ENCODE measurements at regions not wholly inside any gene's neighbourhood (a gene's known extent, or its start where the extent isn't known, plus 50 kb on each side); places are given as distances from the start of the nearest gene placed in this dataset.

DNA sequence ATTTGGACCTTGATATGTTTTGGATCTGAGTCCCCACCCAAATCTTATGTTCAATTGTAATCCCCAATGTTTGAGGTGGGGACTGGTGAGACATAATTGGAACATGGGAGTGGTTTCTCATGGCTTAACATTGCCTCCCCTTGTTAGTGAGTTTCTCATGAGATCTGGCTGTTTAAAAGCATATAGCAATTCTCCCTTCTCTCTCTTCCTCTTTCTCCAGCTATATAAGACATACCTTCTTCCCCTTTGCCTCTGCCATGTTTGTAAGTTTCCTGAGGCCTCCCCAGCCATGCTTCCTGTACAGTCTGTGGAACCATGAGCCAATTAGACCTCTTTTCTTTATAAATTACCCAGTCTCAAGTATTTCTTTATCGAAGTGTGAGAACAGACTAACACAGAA lies 692.4 kb downstream of the KCNT2 start:
- H3K27me3 ChIP-seq, result no peaks in the 10 kb centered on the region
- intact Hi-C loops (cut with DNase I; ENCODE audit: low total_unique reads) (no loop called here), in situ Hi-C loops (cut with MboI; ENCODE audit: low sequenced_read_pairs in 4 of 4) (no loop called here)
- no peaks in the 10 kb centered on the region for H3K4me1 ChIP-seq
- no peak for ATAC-seq
- DNase-seq, result no peak
- no peak overlapping the region for H3K4me3 ChIP-seq
- no peaks in the 10 kb centered on the region for H3K9me3 ChIP-seq
- no peak for TF ChIP-seq POLR2A (IDR thresholded peaks at IDR 0.05)
- TF ChIP-seq, protein P1, sequence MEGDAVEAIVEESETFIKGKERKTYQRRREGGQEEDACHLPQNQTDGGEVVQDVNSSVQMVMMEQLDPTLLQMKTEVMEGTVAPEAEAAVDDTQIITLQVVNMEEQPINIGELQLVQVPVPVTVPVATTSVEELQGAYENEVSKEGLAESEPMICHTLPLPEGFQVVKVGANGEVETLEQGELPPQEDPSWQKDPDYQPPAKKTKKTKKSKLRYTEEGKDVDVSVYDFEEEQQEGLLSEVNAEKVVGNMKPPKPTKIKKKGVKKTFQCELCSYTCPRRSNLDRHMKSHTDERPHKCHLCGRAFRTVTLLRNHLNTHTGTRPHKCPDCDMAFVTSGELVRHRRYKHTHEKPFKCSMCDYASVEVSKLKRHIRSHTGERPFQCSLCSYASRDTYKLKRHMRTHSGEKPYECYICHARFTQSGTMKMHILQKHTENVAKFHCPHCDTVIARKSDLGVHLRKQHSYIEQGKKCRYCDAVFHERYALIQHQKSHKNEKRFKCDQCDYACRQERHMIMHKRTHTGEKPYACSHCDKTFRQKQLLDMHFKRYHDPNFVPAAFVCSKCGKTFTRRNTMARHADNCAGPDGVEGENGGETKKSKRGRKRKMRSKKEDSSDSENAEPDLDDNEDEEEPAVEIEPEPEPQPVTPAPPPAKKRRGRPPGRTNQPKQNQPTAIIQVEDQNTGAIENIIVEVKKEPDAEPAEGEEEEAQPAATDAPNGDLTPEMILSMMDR (IDR thresholded peaks at IDR 0.05 in 4 of 5, conservative IDR thresholded peaks at IDR 0.05 in 1 of 5), result no peak
- no peak overlapping the region for H3K27ac ChIP-seq
- H3K36me3 ChIP-seq, result no peaks in the 10 kb centered on the region

DNA sequence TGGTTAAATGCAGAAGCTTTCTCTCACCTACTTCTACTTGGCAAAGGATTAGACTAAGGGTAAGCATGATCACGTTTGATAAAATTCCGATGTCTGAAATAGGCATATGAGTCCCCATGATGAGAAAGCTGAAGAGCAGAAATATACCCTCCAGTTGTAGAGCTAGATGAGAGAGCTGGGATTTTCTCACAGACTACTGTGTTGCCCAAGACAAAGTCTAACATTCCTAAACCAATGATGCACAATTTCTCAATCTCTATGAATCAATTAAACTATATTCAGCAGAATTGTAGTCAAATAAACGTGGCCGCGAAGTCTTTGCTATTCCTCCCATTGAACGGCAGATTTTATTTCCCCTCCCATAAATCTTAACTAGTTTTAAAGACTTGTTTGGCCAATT lies 699.2 kb downstream of the KCNT2 start:
- TF ChIP-seq, protein P1 (IDR thresholded peaks at IDR 0.05 in 4 of 5, conservative IDR thresholded peaks at IDR 0.05 in 1 of 5), result no peak
- TF ChIP-seq POLR2A (IDR thresholded peaks at IDR 0.05), result no peak
- no peak overlapping the region for H3K27ac ChIP-seq
- no peaks in the 10 kb centered on the region for H3K36me3 ChIP-seq
- ATAC-seq (no peak), DNase-seq (no peak)
- H3K9me3 ChIP-seq, result no peaks in the 10 kb centered on the region
- intact Hi-C loops (cut with DNase I; ENCODE audit: low total_unique reads), result no loop called here
- H3K27me3 ChIP-seq, result no peaks in the 10 kb centered on the region
- in situ Hi-C loops (cut with MboI; ENCODE audit: low sequenced_read_pairs in 4 of 4), result no loop called here
- no peak overlapping the region for H3K4me3 ChIP-seq
- no peaks in the 10 kb centered on the region for H3K4me1 ChIP-seq

DNA sequence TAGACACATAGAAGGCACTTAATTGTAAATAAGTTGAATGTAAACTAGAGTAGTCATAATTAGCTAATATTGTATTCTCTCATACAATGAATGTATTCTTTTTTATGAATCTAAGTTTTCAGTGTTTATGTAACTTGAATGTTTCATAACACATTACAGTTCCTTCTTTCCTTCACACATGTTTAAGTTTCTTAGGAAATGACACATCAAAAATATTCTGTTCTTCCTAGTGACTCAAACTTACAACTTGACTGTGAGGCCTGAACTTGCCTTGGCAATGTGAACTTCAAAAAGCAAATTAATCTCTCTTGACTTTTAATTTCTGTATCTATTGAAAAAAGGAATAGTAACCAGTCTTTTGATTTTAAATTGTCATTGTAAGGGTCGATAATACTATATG lies 700.1 kb downstream of the KCNT2 start:
- H3K4me3 ChIP-seq, result no peak overlapping the region
- H3K27me3 ChIP-seq, result no peaks in the 10 kb centered on the region
- no peak for ATAC-seq
- no peaks in the 10 kb centered on the region for H3K4me1 ChIP-seq
- in situ Hi-C loops (cut with MboI; ENCODE audit: low sequenced_read_pairs in 4 of 4), result no loop called here
- DNase-seq, result no peak
- H3K36me3 ChIP-seq, result no peaks in the 10 kb centered on the region
- no peak for TF ChIP-seq POLR2A (IDR thresholded peaks at IDR 0.05)
- TF ChIP-seq, protein P1 (IDR thresholded peaks at IDR 0.05 in 4 of 5, conservative IDR thresholded peaks at IDR 0.05 in 1 of 5), result no peak
- intact Hi-C loops (cut with DNase I; ENCODE audit: low total_unique reads), result no loop called here
- no peak overlapping the region for H3K27ac ChIP-seq
- no peaks in the 10 kb centered on the region for H3K9me3 ChIP-seq

DNA sequence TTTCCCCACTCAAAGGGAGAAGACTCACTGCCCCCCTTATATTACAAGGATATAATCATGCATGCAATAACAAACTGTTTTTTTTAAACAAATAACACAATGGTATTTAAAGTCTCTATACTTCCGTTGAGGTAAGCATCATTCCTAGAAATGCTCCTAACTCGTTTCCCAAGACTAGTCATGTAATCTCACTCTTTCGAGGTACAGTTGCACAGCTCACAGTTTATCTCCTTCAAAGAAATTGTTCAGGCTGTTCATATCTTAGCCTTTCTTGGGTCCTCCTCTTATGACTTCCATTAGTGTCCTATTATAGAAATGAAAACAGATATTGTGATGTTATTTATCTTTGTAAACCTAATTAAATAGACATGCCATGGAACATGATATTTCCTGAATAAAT lies 705.0 kb downstream of the KCNT2 start:
- no peak for TF ChIP-seq POLR2A (IDR thresholded peaks at IDR 0.05)
- TF ChIP-seq, protein P1 (IDR thresholded peaks at IDR 0.05 in 4 of 5, conservative IDR thresholded peaks at IDR 0.05 in 1 of 5), result no peak
- no peaks in the 10 kb centered on the region for H3K27me3 ChIP-seq
- no peaks in the 10 kb centered on the region for H3K9me3 ChIP-seq
- no peaks in the 10 kb centered on the region for H3K36me3 ChIP-seq
- intact Hi-C loops (cut with DNase I; ENCODE audit: low total_unique reads), result no loop called here
- H3K4me3 ChIP-seq, result no peak overlapping the region
- H3K27ac ChIP-seq, result no peak overlapping the region
- DNase-seq (no peak), ATAC-seq (no peak)
- no peaks in the 10 kb centered on the region for H3K4me1 ChIP-seq
- in situ Hi-C loops (cut with MboI; ENCODE audit: low sequenced_read_pairs in 4 of 4), result no loop called here

DNA sequence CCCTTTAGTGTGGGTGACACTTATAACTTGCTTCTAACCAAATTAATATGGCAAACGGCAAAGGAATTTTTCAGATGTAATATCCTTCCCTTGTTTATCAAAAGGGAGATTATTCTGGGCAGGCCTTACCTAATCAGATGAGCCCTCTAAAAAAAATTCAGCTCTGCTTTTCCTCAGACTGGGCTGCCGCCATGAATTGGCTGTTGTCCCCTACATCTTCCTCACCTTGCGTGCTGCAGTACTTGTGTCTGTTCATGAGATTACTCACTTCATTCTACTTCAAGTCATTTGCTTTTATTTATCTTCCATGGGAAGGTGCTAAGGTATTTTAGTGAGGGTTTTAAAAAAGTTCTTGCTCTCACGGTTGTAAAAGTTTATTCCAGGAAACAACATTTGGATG lies 705.5 kb downstream of the KCNT2 start:
- Histone ChIP-seq H3K4me1 (no peaks in the 10 kb centered on the region), H3K27me3 (no peaks in the 10 kb centered on the region), H3K36me3 (no peaks in the 10 kb centered on the region), H3K27ac (no peak overlapping the region), H3K9me3 (no peaks in the 10 kb centered on the region), H3K4me3 (no peak overlapping the region)
- intact Hi-C loops (cut with DNase I; ENCODE audit: low total_unique reads) (no loop called here), in situ Hi-C loops (cut with MboI; ENCODE audit: low sequenced_read_pairs in 4 of 4) (no loop called here)
- ATAC-seq (no peak), DNase-seq (no peak)
- TF ChIP-seq, protein P1 (IDR thresholded peaks at IDR 0.05 in 4 of 5, conservative IDR thresholded peaks at IDR 0.05 in 1 of 5), result no peak
- TF ChIP-seq POLR2A (IDR thresholded peaks at IDR 0.05), result no peak
